ENCODE measurements at regions not wholly inside any gene's neighbourhood (a gene's known extent, or its start where the extent isn't known, plus 50 kb on each side); places are given as distances from the start of the nearest gene placed in this dataset.

DNA sequence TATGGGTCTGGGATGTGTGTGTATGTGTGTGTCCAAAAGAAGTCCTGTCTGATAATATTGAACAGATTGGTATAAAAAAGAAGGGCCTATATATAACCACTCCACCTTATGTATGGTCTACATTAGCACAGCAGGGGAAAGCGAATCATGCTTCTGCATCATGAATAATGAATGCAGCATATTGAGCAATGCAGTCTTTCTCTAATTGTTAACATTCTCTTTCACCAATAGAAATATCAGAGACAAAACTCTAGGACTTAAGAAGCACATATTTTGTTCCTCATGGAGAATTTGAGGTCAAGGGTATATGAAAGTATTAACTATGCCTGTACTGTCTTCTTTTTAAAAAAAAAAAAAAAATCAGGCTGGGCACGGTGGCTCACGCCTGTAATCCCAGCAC lies 264.3 kb upstream of the NOCT start:
- DNase-seq (ENCODE audit: low read depth in 2 of 2) = no peak

DNA sequence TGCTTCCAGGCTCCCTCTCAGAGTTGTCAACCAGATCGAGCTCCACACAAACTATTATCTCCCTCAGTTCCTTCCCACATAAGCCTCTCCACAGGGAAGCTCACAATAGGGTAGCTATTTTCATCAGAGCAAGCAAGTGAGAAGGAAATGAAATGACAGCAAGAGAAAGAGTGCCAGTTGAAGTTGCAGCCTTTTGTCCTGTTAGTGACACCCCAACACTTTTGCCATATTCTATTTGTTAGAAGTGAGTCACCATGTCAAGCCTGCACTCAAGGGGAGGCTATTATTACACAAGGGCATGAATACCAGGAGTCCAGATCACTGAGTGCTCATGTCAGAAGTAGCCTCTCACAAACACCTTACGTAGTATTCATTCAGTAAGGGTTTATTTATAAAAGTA lies 266.3 kb upstream of the NOCT start:
- DNase-seq (ENCODE audit: low read depth in 2 of 2) = no peak

DNA sequence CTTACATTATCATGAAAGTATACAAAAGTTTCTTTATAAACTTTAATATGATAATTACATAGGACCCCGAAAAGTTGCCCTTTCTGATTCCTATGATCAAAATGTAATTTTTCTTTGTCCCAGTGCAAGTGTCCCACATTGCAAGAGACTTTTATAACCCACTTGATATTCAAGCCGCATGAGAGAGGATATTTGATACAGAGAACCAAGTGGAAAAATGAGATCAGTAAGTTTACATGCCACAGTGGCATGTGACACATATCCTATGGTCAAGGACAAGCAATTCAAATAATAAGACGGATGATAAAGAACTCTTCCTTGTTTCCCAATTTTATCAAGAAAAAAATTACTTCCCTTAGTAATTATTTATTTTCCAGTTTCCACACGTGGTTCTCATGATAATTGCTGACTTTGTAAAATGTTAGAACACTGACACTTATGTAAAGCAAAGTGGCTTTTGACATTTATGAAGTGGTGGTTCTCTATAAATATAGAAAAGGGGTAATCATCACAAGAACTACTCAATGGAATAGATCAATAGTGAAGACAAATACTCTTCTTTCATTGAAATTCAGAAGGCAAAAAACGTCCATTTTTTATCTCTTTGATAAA lies 273.7 kb upstream of the NOCT start:
- DNase-seq (ENCODE audit: low read depth in 2 of 2) = no peak

DNA sequence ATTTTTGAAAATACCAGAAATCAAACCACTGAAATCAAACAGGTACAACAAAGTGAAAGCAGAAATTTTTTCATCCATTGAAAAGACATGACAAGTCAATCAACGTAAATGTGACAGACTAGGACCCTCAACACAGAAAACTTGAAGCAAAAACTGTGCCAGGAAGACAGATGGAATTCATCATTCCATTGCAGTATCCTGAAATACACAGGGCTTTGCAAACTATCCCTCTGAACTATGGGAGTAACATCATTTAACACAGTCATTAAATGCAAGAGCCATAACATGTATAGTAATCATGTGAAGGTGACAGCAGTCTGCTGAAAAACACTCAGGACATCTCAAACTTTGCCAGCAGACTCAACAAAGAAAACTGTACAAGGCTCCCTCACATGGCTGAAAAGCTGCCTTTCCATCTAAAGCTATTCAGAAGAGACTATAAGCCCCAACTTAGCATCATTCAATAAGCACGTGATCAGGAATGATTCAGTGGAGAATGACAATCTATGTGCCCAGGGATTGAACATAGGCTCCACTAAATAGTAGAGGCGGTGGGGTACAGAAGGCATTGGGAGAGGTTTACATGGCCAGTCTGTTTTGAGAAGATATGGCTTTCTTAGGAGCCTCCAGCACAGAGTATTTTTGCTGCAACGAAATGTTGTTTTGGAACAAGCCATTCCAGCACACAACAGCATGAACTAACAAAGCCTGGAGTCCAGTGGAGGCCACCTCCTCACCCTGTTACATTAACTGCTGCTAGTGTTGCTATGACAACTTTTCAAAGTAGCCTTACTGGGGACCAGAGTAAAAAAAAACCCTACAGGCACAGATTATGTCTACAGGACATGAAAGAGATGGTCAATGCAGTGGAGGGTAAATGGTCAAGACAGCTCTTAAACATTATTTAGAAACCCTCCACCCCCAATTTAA lies 274.5 kb upstream of the NOCT start:
- no peak for DNase-seq (ENCODE audit: low read depth in 2 of 2)

DNA sequence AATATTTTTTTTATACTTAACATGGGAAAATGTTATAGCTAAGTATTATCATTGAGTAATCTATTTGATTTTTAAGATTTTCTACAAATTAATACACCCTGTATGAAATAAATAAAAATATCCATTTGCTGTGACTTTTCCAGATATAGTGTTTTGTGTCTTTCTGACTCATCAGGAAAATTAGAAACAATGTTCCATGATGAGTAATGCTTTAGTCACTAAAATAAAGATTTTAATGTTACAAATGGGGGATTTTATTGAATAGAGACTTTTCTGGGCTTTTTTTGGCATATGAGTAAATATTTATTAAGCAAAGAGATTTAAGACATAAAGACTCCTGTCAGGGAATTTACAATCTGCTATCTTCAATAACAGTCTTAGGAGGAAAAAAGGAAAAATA lies 279.2 kb upstream of the NOCT start:
- DNase-seq (ENCODE audit: low read depth in 2 of 2) = no peak

DNA sequence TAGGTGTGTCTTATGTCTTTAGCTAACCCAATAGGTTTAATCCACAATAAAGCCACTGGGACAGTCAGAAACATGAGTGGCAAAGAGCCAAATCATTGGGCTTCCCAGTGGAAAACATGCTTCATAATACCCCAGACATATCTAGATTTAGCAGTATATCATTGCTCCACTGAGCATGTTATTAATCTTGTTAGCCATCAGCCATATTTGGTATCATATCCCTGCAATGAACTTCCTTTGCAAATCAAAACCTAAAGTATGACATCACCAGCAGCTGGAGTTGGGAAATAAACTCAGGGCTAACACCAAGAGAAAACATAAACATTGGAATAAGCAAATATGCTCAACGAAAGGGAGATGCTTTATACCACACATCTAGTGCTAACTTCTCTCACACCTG lies 280.8 kb upstream of the NOCT start:
- no peak for DNase-seq (ENCODE audit: low read depth in 2 of 2)

DNA sequence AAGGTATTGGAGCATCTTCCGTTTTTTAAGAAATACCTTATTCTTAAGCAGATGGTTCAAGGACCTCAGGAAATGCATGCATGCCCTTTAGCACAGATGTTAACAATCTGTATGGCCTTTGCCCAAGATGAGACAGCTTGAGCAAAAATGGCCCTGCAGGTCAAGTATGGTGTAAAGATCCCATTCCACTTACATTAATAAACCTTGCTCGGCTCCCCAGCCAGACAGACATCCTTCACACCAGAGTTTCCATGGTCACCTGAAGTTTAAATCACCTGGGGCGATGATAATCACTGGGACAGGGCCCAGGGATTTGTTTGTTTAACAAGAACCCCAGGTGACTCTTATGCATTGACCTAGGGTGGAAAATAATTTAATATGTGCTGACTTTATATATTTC lies 287.0 kb upstream of the NOCT start:
- DNase-seq (ENCODE audit: low read depth in 2 of 2) = no peak

DNA sequence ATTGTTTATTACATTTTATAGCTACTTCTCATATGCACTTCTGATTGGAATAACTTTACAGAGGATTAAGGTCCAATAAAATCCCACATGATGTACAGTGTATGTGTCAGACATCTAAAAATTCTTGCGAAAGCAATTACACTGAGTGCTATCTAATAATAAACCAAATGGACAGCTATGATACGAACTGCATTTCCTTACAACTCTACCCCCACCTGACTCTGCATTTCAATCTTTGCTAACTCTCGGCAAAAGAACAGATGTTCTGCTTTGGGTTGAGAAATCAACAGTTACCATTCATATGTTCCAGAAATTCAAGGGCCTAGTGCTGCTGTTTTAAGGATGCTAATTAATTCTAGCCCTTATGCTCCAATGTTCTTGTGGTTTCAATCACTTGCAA lies 287.9 kb upstream of the NOCT start:
- DNase-seq (ENCODE audit: low read depth in 2 of 2) = no peak

DNA sequence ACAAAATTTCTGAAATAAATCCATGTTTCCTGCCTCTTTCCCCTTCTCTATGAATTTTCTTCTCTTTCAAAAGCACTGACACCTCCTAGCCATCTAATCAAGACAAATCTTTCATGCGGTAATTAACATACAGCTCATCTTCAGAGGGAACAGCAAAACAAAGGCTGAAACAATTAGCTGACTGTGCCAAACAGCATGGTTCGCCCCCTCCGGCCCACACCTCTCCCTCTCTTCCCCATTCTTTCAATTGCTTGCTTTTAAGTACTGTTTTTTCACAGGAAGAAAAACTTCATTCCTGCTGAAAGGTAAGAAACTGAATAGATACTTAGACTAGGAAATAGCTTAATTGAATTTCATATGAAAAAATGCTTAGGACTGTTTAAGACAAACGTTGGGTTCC lies 291.1 kb upstream of the NOCT start:
- DNase-seq (ENCODE audit: low read depth in 2 of 2) = no peak

DNA sequence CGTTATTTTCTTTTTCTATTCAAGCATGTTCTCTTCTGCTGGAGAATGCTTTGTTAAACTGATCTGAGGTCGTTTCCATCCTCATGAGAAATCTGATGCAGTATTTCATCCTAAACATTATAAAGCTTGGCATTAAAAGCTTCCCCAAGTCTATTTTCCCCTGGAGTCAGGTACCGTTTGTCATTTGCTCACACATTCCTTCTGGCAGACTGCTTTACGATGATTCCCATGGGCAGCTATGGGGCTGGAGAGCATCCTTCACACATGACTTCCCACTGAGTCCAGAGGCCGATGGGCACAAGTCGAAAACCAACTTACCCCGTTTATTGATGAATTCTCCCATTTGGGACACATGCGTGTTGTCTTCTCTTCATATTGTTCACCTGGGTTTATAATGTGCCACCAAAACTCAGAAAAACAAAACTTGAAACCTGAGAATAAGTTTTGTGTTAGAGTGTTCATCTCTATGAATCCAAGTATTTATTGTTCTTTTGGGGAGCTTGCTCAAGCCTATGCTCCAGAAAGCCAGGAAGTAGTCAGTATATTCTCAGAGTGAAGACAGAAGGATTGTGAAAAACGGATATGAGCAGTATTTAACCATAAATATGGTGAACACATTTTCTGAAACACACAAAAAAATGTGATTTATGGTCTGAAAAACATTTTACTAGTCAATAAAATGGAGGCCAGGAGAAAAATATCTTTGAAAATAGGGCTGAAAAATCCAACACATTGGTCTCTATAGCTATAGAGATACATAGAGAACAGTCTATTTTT lies 298.8 kb upstream of the NOCT start:
- no peak for DNase-seq (ENCODE audit: low read depth in 2 of 2)

DNA sequence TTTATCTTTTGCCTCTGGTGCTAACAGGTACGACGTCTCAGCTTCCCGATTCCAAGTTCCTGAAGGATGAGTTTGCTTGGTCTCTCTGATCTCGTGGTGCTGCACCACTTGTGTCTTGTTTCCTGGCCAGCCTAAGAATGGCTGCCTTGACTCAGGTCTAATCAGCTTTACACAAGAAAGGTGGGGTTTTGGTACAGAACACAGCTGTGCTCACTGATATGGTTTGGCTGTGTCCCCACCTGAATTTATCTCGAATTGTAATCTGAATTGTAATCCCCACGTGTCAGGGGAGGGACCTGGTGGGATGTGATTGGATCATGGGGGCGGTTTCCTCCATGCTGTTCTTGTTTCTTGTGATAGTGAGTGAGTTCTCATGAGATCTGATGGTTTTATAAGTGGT lies 305.3 kb upstream of the NOCT start:
- DNase-seq (ENCODE audit: low read depth in 2 of 2) = no peak

DNA sequence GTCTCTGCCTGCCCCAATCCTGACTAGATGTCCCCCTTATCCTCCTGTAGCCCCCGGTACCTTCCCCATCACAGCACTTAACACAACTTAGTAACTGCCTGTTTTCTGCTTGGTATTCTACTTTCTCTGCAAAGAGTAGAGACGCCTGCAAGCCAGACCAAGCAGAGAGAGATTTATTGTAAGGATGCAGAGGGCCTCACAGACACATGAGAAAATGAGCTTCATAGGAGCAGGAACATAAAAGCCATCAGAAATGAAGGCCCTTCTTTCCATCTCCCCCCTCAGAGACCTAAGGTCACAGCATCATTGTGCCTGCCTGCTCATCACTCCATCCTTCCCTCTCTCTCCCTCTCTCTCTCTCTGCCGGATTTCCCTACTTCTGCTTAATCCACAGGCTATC lies 305.7 kb upstream of the NOCT start:
- DNase-seq (ENCODE audit: low read depth in 2 of 2) = no peak

DNA sequence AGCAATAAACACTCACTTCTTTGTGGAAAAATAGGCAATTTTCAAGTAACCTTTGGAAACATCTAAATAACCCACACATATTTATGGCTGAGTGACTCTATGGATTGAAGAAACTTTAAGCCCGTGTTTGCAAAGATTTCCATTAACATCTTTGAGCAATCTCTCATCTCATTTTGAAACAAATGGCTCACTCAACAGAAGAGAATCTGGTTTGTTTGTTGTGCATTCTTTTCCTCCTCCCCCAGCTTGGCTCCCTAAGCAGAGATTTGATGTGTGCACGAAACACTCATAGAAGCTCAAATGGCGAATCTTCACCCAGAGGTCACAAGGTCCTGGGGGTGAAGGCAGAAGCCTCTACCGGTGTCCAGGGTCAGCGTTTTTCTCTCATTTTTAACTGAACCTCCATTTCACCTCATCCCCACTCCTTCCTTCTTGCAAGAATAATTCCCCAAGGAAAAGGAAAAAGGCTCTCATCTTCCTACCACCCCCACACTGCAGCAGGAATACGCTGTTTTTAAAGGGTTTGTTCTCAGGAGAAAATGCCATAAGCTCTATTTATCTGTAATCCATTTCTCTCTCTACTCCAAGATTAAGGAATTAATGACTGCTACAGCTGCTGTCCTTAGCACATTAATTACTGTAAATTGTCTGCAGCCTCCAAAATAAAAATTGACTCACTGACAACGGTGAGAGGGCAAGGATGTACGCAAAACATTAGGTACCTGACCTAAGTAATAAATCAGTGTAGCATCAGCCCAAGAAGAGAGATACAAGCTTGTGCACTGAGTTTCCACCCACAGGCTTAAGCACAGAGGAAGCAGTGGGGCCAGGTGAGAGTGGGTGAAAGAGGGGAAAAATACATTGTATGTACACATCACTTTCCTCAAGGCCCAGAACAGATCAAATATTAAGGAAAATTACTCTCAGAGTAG lies 307.6 kb upstream of the NOCT start:
- DNase-seq (ENCODE audit: low read depth in 2 of 2) = no peak

DNA sequence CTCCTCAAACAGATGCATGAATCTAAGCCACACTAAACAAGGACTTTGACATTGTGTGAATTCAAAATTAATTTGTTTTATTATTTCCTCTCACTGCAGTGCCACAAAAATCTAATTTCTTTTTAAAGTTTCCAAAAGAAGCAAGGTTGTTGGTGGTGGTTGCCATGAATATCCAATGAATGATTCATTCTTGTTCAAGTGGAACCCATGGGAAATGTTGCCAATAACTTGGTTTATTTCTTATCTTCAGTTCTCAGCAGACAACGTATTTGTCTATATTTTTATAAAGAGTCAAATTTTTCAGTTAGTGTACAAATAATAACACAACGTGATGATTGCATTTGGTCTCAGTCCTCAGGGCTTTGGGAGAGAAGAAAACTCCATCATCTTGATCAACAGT lies 309.4 kb upstream of the NOCT start:
- DNase-seq (ENCODE audit: low read depth in 2 of 2) = no peak

DNA sequence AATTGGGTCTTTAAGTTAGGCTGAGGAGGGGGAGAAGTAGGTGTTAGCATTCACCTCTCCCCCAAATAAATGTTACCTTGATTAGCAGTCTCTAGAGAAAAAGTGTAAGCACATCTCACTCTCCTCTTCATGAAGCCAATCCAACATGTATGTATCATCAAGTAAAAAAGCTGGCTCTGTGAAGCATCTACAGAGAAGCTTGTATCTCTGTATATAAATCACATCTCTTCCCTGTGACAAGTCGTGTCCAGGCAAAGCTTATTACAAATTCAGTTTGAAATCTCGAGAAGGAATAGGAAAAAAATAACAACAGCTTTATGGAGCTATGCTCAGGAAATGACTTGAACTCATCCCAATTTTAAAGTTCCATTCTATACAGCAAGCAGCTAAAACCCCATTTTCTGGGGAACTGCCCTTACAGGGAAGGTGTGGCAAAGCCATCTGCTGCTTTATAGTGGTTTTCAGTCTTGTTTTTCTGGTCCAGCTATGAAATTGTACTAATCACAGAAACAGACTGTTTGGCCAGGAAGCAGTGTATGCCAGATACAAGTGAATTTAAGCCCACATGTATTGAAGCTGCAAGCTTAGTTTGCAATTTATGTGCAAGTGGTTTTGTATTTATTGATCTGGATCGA lies 313.3 kb upstream of the NOCT start:
- no peak for DNase-seq (ENCODE audit: low read depth in 2 of 2)

DNA sequence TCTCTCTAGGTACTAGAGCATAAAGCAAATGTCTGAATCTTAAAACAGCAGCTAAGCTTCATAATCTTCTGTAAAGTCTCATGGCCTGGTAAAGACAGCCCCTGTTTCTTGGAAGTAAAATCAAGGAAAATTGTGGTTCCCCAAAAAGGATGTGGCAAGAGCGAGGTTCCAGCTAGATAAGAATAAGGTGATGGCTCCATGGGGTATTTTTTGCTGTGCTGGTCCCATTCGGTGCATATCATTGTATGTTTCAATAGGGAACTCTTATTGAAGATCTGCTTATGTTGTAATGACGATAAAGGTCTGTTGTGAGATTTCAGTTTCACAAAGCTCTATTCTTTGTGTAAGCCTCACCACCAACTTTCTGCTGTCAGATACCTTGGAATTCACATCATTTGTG lies 316.9 kb upstream of the NOCT start:
- no peak for DNase-seq (ENCODE audit: low read depth in 2 of 2)

DNA sequence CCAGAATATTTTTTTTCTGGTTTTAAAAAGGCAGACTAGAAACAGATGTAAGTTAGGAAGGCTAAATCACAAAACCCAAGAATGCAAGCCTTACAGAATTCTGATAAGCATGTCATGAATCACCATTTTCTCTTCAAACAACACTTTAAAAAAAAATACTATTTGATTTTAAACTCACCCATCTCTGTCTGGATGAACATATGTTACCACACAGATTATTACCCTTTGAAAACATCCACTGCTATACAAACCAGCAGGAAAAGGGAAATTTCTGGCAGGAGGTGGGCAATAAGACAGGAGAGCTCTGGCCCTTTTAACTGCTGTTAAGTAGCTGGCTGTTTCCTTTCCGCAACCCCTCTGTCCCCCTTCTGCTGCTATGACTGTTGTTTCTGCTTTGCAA lies 317.7 kb upstream of the NOCT start:
- DNase-seq (ENCODE audit: low read depth in 2 of 2) = no peak

DNA sequence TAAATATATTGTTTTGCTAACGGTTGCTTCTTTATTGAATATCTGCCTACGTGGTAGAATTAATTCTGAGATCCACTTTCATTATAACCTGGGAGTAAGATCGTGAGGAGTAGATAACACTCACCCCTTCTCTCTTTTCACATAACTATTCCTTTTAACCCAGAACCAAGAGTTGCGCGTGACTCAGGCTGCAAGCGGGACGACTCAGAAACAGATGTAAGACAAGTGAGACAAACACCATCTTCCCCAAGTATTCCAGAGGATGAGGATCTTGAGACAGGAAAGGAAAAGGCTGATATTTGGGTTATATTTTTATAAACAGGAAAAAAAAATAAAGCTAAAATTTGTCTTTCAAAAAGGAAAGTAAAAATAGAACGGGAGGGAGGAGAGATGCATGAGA lies 318.8 kb upstream of the NOCT start:
- no peak for DNase-seq (ENCODE audit: low read depth in 2 of 2)

DNA sequence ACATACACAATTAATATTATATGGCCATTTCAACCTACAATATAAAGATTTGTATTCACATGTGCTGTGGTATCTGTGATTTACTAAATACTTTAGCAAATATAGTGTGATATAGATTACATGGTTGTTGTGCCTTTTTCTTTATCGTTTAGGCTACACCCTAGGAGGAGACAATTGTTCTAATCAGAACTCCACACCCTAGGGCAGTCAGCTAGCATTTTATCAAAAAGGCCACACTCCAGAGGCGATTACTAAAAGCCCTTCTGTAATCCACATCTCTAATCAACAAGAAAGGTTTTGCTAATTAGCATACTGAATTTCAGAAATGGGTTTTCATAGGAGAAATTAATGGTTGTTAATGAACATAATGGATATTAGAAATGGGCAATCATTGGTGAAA lies 319.5 kb upstream of the NOCT start:
- DNase-seq (ENCODE audit: low read depth in 2 of 2) = no peak

DNA sequence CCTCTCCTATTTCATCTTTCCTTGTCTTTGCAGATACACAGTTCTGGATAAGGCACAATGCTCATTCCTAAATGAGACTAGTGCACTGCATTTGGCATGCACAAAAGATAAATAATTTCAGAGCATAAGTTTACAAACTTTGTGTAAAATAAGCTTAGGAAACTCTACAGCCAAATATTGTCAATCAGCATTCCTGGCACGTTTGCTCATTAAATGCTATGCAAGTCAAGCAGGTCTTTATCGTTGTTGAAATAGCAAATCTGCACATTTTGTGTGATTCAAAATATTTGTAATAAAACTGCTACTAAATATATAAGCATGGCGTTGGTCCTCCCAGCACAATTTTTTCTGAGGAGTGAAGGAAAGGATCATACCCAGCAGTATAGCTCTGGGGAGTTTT lies 322.1 kb upstream of the NOCT start:
- DNase-seq (ENCODE audit: low read depth in 2 of 2) = no peak

DNA sequence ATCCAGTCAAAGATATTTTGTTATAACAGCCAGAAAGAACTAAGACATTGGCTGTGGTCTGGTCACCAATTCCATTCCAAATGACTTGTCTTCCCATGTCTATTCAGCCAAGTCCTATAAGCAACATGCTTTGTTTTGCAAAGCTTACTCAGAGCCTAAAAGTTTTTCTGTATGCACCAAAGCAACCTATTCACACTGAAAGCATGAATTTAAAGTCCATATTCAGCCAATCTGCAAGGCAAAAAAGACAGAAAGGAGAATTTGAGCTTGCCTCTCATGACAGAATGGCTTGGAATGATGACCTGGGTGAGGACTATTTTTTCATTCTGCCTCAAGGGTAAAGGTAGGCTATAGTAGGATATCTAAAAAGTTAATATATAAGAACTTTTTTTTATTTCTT lies 323.2 kb upstream of the NOCT start:
- DNase-seq (ENCODE audit: low read depth in 2 of 2) = no peak

All from stimulated activated CD4-positive, alpha-beta T cell treated with anti-CD3 and anti-CD28 coated beads, Interleukin-1b, Interleukin-23, amount 100 ng/mL, for 1 hour (primary cell).